B cell (primary cell): ENCODE measurements at regions not wholly inside any gene's neighbourhood (a gene's known extent, or its start where the extent isn't known, plus 50 kb on each side); places are given as distances from the start of the nearest gene placed in this dataset.

Experiments used
- CTCF ChIP-seq: fragments of 200-600 bp; IDR thresholded peaks from one replicate; pipeline ENCODE4 v1.8.0; 2022; ENCODE audit warnings: antibody characterized with exemption, mild to moderate bottlenecking
- EZH2 ChIP-seq: IDR thresholded peaks from 2 replicates; pipeline ENCODE4 v1.6.1; 2012; ENCODE audit warnings: borderline replicate concordance, low read depth, mild to moderate bottlenecking, moderate library complexity, low read length; ENCODE audit not compliant: insufficient read depth, poor library complexity, severe bottlenecking

GRCh38 chr2:129732630-129733026, 246.8 kb upstream of the RAB6C start:
- no peak for TF ChIP-seq CTCF
- no peak for TF ChIP-seq EZH2
